Nephron progenitor cell (in vitro differentiated cells): ENCODE measurements at regions not wholly inside any gene's neighbourhood (a gene's known extent, or its start where the extent isn't known, plus 50 kb on each side); places are given as distances from the start of the nearest gene placed in this dataset.

Source experiments
- DNase-seq: peaks from one replicate; pipeline ENCODE4 v3.0.0; 2021
- H3K27ac Mint-ChIP-seq: 2 replicates; pipeline ENCODE4 v1.8.0; 2021; ENCODE audit warnings: mild to moderate bottlenecking, moderate library complexity, mixed read lengths
- H3K27me3 Mint-ChIP-seq: 2 replicates; pipeline ENCODE4 v1.8.0; 2021; ENCODE audit warnings: mild to moderate bottlenecking, low read depth, mixed read lengths; ENCODE audit not compliant: poor library complexity
- H3K36me3 Mint-ChIP-seq: 2 replicates; pipeline ENCODE4 v1.8.0; 2021; ENCODE audit warnings: low read depth, mixed read lengths
- H3K4me1 Mint-ChIP-seq: 2 replicates; pipeline ENCODE4 v1.8.0; 2021; ENCODE audit warnings: mixed read lengths
- H3K4me3 Mint-ChIP-seq: 2 replicates; pipeline ENCODE4 v1.8.0; 2021; ENCODE audit warnings: mild to moderate bottlenecking, moderate library complexity, mixed read lengths
- H3K9me3 Mint-ChIP-seq: 2 replicates; pipeline ENCODE4 v1.8.0; 2021; ENCODE audit warnings: mild to moderate bottlenecking, moderate library complexity, mixed read lengths
- TF ChIP-seq, protein P1 (sequence below): fragments of 200-600 bp; sonication (generic); IDR thresholded peaks from 2 replicates; pipeline ENCODE4 v1.5.0; 2021; ENCODE audit warnings: antibody characterized with exemption

GRCh38 chr10:30256084-30256483, 93.0 kb downstream of the MTPAP start:
- TF ChIP-seq, protein P1, sequence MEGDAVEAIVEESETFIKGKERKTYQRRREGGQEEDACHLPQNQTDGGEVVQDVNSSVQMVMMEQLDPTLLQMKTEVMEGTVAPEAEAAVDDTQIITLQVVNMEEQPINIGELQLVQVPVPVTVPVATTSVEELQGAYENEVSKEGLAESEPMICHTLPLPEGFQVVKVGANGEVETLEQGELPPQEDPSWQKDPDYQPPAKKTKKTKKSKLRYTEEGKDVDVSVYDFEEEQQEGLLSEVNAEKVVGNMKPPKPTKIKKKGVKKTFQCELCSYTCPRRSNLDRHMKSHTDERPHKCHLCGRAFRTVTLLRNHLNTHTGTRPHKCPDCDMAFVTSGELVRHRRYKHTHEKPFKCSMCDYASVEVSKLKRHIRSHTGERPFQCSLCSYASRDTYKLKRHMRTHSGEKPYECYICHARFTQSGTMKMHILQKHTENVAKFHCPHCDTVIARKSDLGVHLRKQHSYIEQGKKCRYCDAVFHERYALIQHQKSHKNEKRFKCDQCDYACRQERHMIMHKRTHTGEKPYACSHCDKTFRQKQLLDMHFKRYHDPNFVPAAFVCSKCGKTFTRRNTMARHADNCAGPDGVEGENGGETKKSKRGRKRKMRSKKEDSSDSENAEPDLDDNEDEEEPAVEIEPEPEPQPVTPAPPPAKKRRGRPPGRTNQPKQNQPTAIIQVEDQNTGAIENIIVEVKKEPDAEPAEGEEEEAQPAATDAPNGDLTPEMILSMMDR = no peak
- no peak overlapping the region for H3K4me3 Mint-ChIP-seq
- no peaks in the 10 kb centered on the region for H3K4me1 Mint-ChIP-seq
- peaks cover 43% of the 10 kb centered on the region for H3K9me3 Mint-ChIP-seq
- peaks cover 5% of the 10 kb centered on the region for H3K36me3 Mint-ChIP-seq
- peaks cover 3% of the 10 kb centered on the region for H3K27me3 Mint-ChIP-seq
- no peak overlapping the region for H3K27ac Mint-ChIP-seq
- DNase-seq = no peak

GRCh38 chr10:30254926-30255325, 94.2 kb downstream of the MTPAP start:
- H3K4me3 Mint-ChIP-seq = no peak overlapping the region
- TF ChIP-seq, protein P1 = no peak
- peaks cover 5% of the 10 kb centered on the region for H3K36me3 Mint-ChIP-seq
- DNase-seq = no peak
- peaks cover 43% of the 10 kb centered on the region for H3K9me3 Mint-ChIP-seq
- H3K27me3 Mint-ChIP-seq = peaks cover 3% of the 10 kb centered on the region
- no peak overlapping the region for H3K27ac Mint-ChIP-seq
- H3K4me1 Mint-ChIP-seq = no peaks in the 10 kb centered on the region

DNA sequence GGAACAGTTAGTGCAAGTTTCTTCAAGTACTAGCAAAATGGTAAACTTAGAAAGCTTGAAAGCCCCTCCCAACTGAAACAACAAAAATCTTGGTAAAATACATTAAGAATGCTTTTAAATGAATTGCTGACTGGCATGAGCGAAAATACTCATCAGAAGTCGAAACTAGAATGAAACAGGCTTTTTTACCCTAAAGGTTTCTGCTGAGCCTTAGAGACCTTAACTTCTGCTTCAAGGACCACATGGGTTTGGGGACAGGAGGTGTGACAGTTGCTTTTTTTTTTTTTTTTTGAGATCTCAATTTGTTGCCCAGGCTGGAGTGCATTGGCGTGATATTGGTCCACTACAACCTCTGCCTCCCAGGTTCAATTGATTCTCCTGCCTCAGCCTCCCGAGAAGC, 100.3 kb downstream of the MTPAP start:
- peaks cover 22% of the 10 kb centered on the region for H3K9me3 Mint-ChIP-seq
- TF ChIP-seq, protein P1 = no peak
- peaks cover 5% of the 10 kb centered on the region for H3K4me1 Mint-ChIP-seq
- H3K27me3 Mint-ChIP-seq = no peaks in the 10 kb centered on the region
- H3K36me3 Mint-ChIP-seq = peaks cover under 1% of the 10 kb centered on the region
- DNase-seq = no peak
- H3K27ac Mint-ChIP-seq = no peak overlapping the region
- no peak overlapping the region for H3K4me3 Mint-ChIP-seq

GRCh38 chr10:30247704-30248103, 101.4 kb downstream of the MTPAP start:
- Mint-ChIP-seq H3K27me3 (no peaks in the 10 kb centered on the region), H3K27ac (no peak overlapping the region), H3K4me3 (no peak overlapping the region), H3K36me3 (no peaks in the 10 kb centered on the region), H3K9me3 (peaks cover 13% of the 10 kb centered on the region), H3K4me1 (peaks cover 5% of the 10 kb centered on the region)
- DNase-seq = no peak
- TF ChIP-seq, protein P1 = no peak

DNA sequence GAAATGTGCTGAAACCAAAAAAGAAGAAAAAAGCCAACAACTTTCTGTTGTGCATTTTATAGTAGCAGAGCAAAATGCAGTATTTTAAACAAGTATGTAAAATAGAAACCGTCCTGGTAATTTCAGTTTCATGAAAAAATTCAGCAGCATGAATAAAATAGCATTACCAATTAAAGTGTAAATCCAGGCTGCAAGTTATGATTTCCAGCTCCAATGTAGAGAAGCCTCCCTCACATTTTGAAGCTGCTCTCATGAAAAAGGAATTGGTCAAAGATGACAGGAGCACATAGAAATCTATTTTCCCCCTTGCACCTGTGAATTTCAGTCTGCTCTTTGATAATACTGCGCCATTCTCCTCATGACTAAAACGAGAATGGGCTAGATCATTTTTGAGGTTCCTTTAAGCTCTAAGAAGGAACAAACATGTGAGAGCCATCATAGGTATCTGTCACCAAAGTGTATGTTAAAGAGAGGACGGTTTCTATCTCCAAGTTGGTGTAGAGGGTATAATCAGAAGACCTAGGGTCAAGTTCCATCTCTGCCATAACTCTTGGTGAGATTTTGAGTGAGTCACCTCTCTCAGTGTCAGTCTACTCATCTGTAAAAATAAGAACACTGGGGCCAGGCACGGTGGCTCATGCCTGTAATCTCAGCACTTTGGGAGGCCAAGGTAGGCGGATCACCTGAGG, 107.5 kb downstream of the MTPAP start:
- Mint-ChIP-seq H3K4me3 (no peak overlapping the region), H3K27me3 (peaks cover 5% of the 10 kb centered on the region), H3K4me1 (peaks cover 5% of the 10 kb centered on the region), H3K36me3 (no peaks in the 10 kb centered on the region), H3K9me3 (no peaks in the 10 kb centered on the region), H3K27ac (no peak overlapping the region)
- TF ChIP-seq, protein P1 = no peak
- no peak for DNase-seq

DNA sequence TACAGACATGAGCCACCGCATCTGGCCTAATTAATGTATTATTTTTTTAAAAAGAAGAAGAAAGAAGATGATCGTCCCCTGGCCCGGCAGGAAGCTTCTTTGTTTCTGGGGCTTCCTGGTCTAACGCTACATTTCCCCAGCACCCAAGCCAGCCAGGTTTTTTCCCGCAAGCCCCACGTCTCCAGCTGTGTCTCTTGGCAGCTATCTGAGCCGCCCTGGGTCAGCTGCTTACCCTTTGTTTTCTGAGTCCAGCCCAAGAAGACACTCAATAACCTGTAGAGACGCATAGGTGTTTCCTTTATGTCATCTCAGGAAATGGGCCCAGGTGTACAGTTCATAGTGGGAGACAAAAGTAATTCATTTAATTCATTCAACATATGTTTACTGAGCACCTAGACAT, 110.2 kb downstream of the MTPAP start:
- Mint-ChIP-seq H3K27ac (no peak overlapping the region), H3K36me3 (no peaks in the 10 kb centered on the region), H3K4me3 (no peak overlapping the region), H3K9me3 (peaks cover 6% of the 10 kb centered on the region), H3K27me3 (peaks cover 5% of the 10 kb centered on the region), H3K4me1 (no peaks in the 10 kb centered on the region)
- TF ChIP-seq, protein P1 = no peak
- no peak for DNase-seq
